HL-60 (cell line): ENCODE measurements at regions not wholly inside any gene's neighbourhood (a gene's known extent, or its start where the extent isn't known, plus 50 kb on each side); places are given as distances from the start of the nearest gene placed in this dataset.

Source experiments
- CTCF ChIP-seq: IDR thresholded peaks from one replicate; pipeline ENCODE4 v1.5.1; 2011; ENCODE audit warnings: low read length, control low read depth, inconsistent platforms; ENCODE audit not compliant: insufficient read depth
- GABPA ChIP-seq: IDR thresholded peaks from 2 replicates; pipeline ENCODE4 v1.6.1; 2012; ENCODE audit warnings: low read depth
- POLR2AphosphoS5 ChIP-seq: IDR thresholded peaks from 2 replicates; pipeline ENCODE4 v1.6.1; 2012; ENCODE audit warnings: low read depth
- REST ChIP-seq: IDR thresholded peaks from 2 replicates; pipeline ENCODE4 v1.6.1; 2012; ENCODE audit warnings: low read depth; ENCODE audit not compliant: insufficient replicate concordance

- TF ChIP-seq REST, result no peak
- no peak for TF ChIP-seq POLR2AphosphoS5
- TF ChIP-seq CTCF, result no peak
- no peak for TF ChIP-seq GABPA
Observed at GRCh38 chr15:100705065-100705464, 102.7 kb downstream of the ASB7 start.
